ENCODE measurements at regions not wholly inside any gene's neighbourhood (a gene's known extent, or its start where the extent isn't known, plus 50 kb on each side); places are given as distances from the start of the nearest gene placed in this dataset.

- no peak for DNase-seq (ENCODE audit: low spot score)
Measured at GRCh38 chr1:221431068-221431651, 310.7 kb downstream of the DUSP10 start.

- no peak for DNase-seq (ENCODE audit: low spot score)
Measured at GRCh38 chr1:221431961-221432360, 309.9 kb downstream of the DUSP10 start.

- DNase-seq (ENCODE audit: low spot score): peak; percentile 66
Measured at GRCh38 chr1:221435504-221435904, 306.4 kb downstream of the DUSP10 start.

GRCh38 chr1:221437171-221437570, 304.7 kb downstream of the DUSP10 start:
- DNase-seq (ENCODE audit: low spot score): no peak

GRCh38 chr1:221437926-221438325, 304.0 kb downstream of the DUSP10 start:
- no peak for DNase-seq (ENCODE audit: low spot score)

GRCh38 chr1:221439008-221439746, 302.7 kb downstream of the DUSP10 start:
- peak; percentile 7 for DNase-seq (ENCODE audit: low spot score)

- no peak for DNase-seq (ENCODE audit: low spot score)
Measured at GRCh38 chr1:221439747-221440501, 302.0 kb downstream of the DUSP10 start.

GRCh38 chr1:221440658-221441057, 301.2 kb downstream of the DUSP10 start:
- peak; percentile 46 for DNase-seq (ENCODE audit: low spot score)

GRCh38 chr1:221442056-221442455, 299.8 kb downstream of the DUSP10 start:
- no peak for DNase-seq (ENCODE audit: low spot score)

- no peak for DNase-seq (ENCODE audit: low spot score)
Measured at GRCh38 chr1:221444346-221444745, 297.5 kb downstream of the DUSP10 start.

GRCh38 chr1:221448585-221449175, 293.2 kb downstream of the DUSP10 start:
- DNase-seq (ENCODE audit: low spot score): no peak

- no peak for DNase-seq (ENCODE audit: low spot score)
Measured at GRCh38 chr1:221449194-221449593, 292.7 kb downstream of the DUSP10 start.

GRCh38 chr1:221449801-221450470, 292.0 kb downstream of the DUSP10 start:
- no peak for DNase-seq (ENCODE audit: low spot score)

- DNase-seq (ENCODE audit: low spot score): no peak
Measured at GRCh38 chr1:221451741-221452140, 290.1 kb downstream of the DUSP10 start.

- DNase-seq (ENCODE audit: low spot score): no peak
Measured at GRCh38 chr1:221454096-221454495, 287.8 kb downstream of the DUSP10 start.

- no peak for DNase-seq (ENCODE audit: low spot score)
Measured at GRCh38 chr1:221456918-221457317, 285.0 kb downstream of the DUSP10 start.

GRCh38 chr1:221457685-221458446, 284.0 kb downstream of the DUSP10 start:
- no peak for DNase-seq (ENCODE audit: low spot score)

- no peak for DNase-seq (ENCODE audit: low spot score)
Measured at GRCh38 chr1:221458447-221459156, 283.3 kb downstream of the DUSP10 start.

GRCh38 chr1:221459558-221459957, 282.3 kb downstream of the DUSP10 start:
- no peak for DNase-seq (ENCODE audit: low spot score)

- DNase-seq (ENCODE audit: low spot score): no peak
Measured at GRCh38 chr1:221462345-221462744, 279.5 kb downstream of the DUSP10 start.

- DNase-seq (ENCODE audit: low spot score): no peak
Measured at GRCh38 chr1:221468546-221468945, 273.3 kb downstream of the DUSP10 start.
